ENCODE measurements at regions not wholly inside any gene's neighbourhood (a gene's known extent, or its start where the extent isn't known, plus 50 kb on each side); places are given as distances from the start of the nearest gene placed in this dataset.

GRCh38 chr18:78664848-78665247 lies 314.8 kb upstream of the SALL3 start:
- TF ChIP-seq, protein P1, sequence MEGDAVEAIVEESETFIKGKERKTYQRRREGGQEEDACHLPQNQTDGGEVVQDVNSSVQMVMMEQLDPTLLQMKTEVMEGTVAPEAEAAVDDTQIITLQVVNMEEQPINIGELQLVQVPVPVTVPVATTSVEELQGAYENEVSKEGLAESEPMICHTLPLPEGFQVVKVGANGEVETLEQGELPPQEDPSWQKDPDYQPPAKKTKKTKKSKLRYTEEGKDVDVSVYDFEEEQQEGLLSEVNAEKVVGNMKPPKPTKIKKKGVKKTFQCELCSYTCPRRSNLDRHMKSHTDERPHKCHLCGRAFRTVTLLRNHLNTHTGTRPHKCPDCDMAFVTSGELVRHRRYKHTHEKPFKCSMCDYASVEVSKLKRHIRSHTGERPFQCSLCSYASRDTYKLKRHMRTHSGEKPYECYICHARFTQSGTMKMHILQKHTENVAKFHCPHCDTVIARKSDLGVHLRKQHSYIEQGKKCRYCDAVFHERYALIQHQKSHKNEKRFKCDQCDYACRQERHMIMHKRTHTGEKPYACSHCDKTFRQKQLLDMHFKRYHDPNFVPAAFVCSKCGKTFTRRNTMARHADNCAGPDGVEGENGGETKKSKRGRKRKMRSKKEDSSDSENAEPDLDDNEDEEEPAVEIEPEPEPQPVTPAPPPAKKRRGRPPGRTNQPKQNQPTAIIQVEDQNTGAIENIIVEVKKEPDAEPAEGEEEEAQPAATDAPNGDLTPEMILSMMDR (IDR thresholded peaks at IDR 0.05): no peak
- TF ChIP-seq POLR2A (IDR thresholded peaks at IDR 0.05): no peak
- no peak for TF ChIP-seq POLR2AphosphoS5 (IDR thresholded peaks at IDR 0.05; ENCODE audit: insufficient read depth in 1 of 2, low read depth in 1 of 2)

Data from vagina (tissue), 2 donors.